ENCODE measurements at regions not wholly inside any gene's neighbourhood (a gene's known extent, or its start where the extent isn't known, plus 50 kb on each side); places are given as distances from the start of the nearest gene placed in this dataset.

DNA sequence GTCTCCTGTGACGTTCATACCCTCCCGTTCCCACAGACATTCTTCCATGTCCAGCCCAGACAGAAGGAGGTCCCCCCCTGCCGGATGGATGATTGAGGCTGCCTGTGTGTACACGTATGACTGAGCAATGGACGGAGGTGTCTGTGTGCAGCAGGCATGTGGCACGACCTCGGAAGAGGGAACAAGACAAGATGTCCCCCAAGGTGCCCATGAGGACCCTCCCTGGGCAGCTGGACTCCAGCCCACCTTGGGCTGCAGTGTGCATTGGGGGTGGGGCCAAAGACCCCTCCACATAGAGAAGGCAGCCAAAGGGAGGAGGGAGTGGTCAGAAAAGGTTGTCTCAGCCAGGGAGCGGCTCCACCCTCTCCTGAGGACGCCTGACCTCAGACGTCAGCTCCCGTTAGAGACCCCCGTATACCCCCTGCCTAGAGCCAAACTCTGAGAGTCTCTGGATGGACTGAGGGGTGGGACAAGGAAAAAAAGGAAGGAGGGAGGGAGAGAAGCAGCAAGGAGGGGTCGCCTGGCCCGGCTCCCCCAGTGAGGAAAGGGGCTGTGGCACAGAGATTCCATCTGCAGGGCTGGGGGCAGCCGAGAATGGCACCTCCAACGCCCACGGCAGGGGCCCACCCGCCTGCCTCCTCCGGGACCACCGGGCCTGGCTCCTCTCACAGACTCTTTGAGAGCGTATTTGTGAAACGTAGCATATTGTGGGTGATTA lies 92.9 kb upstream of the BHLHE23 start:
- Histone ChIP-seq H2AFZ (ENCODE audit: low read length) (no peak overlapping the region), H3K4me3 (ENCODE audit: low read depth, low read length, poor library complexity, severe bottlenecking) (no peak overlapping the region), H3K9me3 (ENCODE audit: low read length) (no peaks in the 10 kb centered on the region), H3K4me2 (ENCODE audit: low read length) (no peak overlapping the region), H3K27ac (ENCODE audit: low read depth, low read length, poor library complexity, severe bottlenecking) (no peak overlapping the region), H3K36me3 (ENCODE audit: insufficient read depth, low read length) (no peaks in the 10 kb centered on the region), H3K4me1 (ENCODE audit: insufficient read depth, low read length, poor library complexity, severe bottlenecking) (no peaks in the 10 kb centered on the region), H3K79me2 (ENCODE audit: insufficient read depth, low read depth, low read length) (no peaks in the 10 kb centered on the region), H4K20me1 (ENCODE audit: insufficient read depth, low read length) (no peaks in the 10 kb centered on the region), H3K9me2 (ENCODE audit: insufficient read depth, low read length) (no peaks in the 10 kb centered on the region)
- BruUV-seq (replicated peaks): no TSS peak
- POLR2A ChIA-PET: no interaction called here
- DNase-seq (ENCODE audit: low spot score): no peak
- CTCF ChIA-PET (ENCODE audit: unreplicated experiment): no interaction called here
- intact Hi-C loops (cut with micrococcal nuclease; ENCODE audit: unreplicated experiment): no loop called here
- TF ChIP-seq EZH2phosphoT487 (IDR thresholded peaks at IDR 0.05; ENCODE audit: borderline replicate concordance, low read depth, low read length): no peak

DNA sequence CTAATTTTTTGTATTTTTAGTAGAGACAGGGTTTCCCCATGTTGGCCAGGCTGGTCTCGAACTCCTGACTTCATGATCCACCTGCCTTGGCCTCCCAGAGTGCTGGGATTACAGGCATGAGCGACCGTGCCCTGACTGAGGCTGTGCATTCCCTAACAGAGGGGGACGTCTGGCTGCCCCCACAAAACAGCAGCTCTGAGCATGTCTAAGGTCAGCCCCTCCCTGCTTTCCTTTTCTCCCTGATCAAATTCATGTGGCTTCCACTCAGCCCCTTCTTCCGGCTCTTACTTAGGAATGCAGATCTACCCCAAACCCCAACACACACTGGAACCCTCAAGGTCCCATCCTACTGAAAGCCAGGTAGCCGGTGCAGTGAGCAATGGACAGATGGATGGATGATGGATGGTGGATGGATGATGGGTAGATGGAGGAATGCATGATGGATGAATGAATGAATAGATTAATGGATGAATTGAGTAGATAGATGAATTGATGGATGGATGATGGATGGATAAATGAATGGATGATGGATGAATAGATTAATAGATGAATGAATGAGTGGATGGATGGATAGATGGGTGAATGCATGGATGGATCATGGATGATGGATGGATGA lies 91.5 kb upstream of the BHLHE23 start:
- no peaks in the 10 kb centered on the region for H3K4me1 ChIP-seq (ENCODE audit: insufficient read depth, low read length, poor library complexity, severe bottlenecking)
- intact Hi-C loops (cut with micrococcal nuclease; ENCODE audit: unreplicated experiment): no loop called here
- DNase-seq (ENCODE audit: low spot score): no peak
- BruUV-seq (replicated peaks): no TSS peak
- no peak overlapping the region for H3K27ac ChIP-seq (ENCODE audit: low read depth, low read length, poor library complexity, severe bottlenecking)
- H3K4me3 ChIP-seq (ENCODE audit: low read depth, low read length, poor library complexity, severe bottlenecking): no peak overlapping the region
- H4K20me1 ChIP-seq (ENCODE audit: insufficient read depth, low read length): no peaks in the 10 kb centered on the region
- TF ChIP-seq, protein P1, sequence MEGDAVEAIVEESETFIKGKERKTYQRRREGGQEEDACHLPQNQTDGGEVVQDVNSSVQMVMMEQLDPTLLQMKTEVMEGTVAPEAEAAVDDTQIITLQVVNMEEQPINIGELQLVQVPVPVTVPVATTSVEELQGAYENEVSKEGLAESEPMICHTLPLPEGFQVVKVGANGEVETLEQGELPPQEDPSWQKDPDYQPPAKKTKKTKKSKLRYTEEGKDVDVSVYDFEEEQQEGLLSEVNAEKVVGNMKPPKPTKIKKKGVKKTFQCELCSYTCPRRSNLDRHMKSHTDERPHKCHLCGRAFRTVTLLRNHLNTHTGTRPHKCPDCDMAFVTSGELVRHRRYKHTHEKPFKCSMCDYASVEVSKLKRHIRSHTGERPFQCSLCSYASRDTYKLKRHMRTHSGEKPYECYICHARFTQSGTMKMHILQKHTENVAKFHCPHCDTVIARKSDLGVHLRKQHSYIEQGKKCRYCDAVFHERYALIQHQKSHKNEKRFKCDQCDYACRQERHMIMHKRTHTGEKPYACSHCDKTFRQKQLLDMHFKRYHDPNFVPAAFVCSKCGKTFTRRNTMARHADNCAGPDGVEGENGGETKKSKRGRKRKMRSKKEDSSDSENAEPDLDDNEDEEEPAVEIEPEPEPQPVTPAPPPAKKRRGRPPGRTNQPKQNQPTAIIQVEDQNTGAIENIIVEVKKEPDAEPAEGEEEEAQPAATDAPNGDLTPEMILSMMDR (conservative IDR thresholded peaks at IDR 0.05; ENCODE audit: low read length): no peak
- TF ChIP-seq EZH2phosphoT487 (IDR thresholded peaks at IDR 0.05; ENCODE audit: borderline replicate concordance, low read depth, low read length): no peak
- ChIA-PET POLR2A (no interaction called here), CTCF (ENCODE audit: unreplicated experiment) (no interaction called here)
- no peak overlapping the region for H3K4me2 ChIP-seq (ENCODE audit: low read length)
- H3K36me3 ChIP-seq (ENCODE audit: insufficient read depth, low read length): no peaks in the 10 kb centered on the region
- no peak overlapping the region for H2AFZ ChIP-seq (ENCODE audit: low read length)
- H3K9me2 ChIP-seq (ENCODE audit: insufficient read depth, low read length): no peaks in the 10 kb centered on the region
- no peaks in the 10 kb centered on the region for H3K79me2 ChIP-seq (ENCODE audit: insufficient read depth, low read depth, low read length)
- no peaks in the 10 kb centered on the region for H3K9me3 ChIP-seq (ENCODE audit: low read length)

DNA sequence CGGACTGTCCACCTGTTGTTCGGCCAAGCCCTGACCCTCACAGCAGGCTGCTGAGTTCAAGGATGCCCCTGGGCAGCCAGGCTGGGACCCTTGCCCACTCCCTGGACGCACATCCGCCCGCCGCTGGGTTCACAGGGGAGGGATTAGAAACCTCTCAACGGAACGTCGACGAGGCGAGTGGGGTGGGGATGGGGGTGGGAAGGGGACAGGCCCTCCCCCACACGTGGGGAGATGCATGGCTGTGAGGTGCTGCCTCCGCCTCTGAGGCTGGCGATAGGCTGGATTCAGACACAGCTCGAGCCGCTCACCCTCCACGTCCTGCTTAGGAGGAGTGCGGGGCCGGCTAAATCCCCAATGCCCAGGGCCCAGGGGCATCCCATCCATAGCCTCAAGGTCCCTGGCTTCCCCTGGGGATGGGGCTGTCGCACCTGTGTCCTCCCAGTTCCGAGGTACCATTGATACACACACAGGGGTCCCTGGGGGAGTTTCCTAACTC lies 90.6 kb upstream of the BHLHE23 start:
- no peak overlapping the region for H2AFZ ChIP-seq (ENCODE audit: low read length)
- H3K36me3 ChIP-seq (ENCODE audit: insufficient read depth, low read length): no peaks in the 10 kb centered on the region
- H3K9me3 ChIP-seq (ENCODE audit: low read length): no peaks in the 10 kb centered on the region
- intact Hi-C loops (cut with micrococcal nuclease; ENCODE audit: unreplicated experiment): no loop called here
- H3K4me3 ChIP-seq (ENCODE audit: low read depth, low read length, poor library complexity, severe bottlenecking): no peak overlapping the region
- POLR2A ChIA-PET: no interaction called here
- CTCF ChIA-PET (ENCODE audit: unreplicated experiment): no interaction called here
- H3K9me2 ChIP-seq (ENCODE audit: insufficient read depth, low read length): no peaks in the 10 kb centered on the region
- H3K4me2 ChIP-seq (ENCODE audit: low read length): no peak overlapping the region
- no peaks in the 10 kb centered on the region for H4K20me1 ChIP-seq (ENCODE audit: insufficient read depth, low read length)
- DNase-seq (ENCODE audit: low spot score): no peak
- TF ChIP-seq EZH2phosphoT487 (IDR thresholded peaks at IDR 0.05; ENCODE audit: borderline replicate concordance, low read depth, low read length): no peak
- TF ChIP-seq, protein P1 (conservative IDR thresholded peaks at IDR 0.05; ENCODE audit: low read length): no peak
- no peaks in the 10 kb centered on the region for H3K79me2 ChIP-seq (ENCODE audit: insufficient read depth, low read depth, low read length)
- H3K27ac ChIP-seq (ENCODE audit: low read depth, low read length, poor library complexity, severe bottlenecking): no peak overlapping the region
- no peaks in the 10 kb centered on the region for H3K4me1 ChIP-seq (ENCODE audit: insufficient read depth, low read length, poor library complexity, severe bottlenecking)
- BruUV-seq (replicated peaks): no TSS peak
